GM12892 (cell line): ENCODE measurements at regions not wholly inside any gene's neighbourhood (a gene's known extent, or its start where the extent isn't known, plus 50 kb on each side); places are given as distances from the start of the nearest gene placed in this dataset.

Experiments used
- POLR2A ChIP-seq: IDR thresholded peaks from 2 replicates; pipeline ENCODE4 v1.6.1; 2011; ENCODE audit warnings: low read depth, low read length, control low read depth
- POLR2AphosphoS5 ChIP-seq: IDR thresholded peaks from 2 replicates; pipeline ENCODE4 v1.6.1; 2011; ENCODE audit warnings: low read depth, low read length, control low read depth

DNA sequence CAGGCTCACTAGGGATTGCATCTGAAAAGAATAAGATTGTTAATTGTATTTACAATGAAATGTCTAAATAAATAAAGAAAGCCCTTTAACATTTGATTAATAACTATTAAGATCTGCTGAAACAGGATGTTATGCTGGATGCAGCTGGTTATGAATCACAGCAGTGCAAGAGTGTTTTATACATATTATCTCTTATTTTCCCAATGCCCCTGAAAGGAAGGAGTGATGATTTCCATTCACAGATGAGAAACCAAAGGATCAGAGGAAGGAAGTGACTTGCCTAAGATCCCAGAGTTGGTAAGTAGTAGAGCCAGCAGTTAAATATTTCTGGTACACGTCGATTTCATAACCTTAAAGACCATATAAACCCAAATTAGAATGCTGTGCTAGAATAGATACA is 76.3 kb upstream of the ARHGAP36 start:
- no peak for TF ChIP-seq POLR2A
- no peak for TF ChIP-seq POLR2AphosphoS5
